HG03097 (cell line): ENCODE measurements at regions not wholly inside any gene's neighbourhood (a gene's known extent, or its start where the extent isn't known, plus 50 kb on each side); places are given as distances from the start of the nearest gene placed in this dataset.

Experiments
- ATAC-seq: cut with Tn5 transposase; IDR thresholded peaks from one replicate; pipeline ENCODE4 v1.9.1; 2021; ENCODE audit not compliant: unreplicated experiment, low FRiP score

GRCh38 chr4:35063031-35063570 is 1181.2 kb downstream of the ARAP2 start:
- ATAC-seq = no peak

- ATAC-seq = no peak
Observed at GRCh38 chr4:35066406-35066805, 1177.9 kb downstream of the ARAP2 start.

GRCh38 chr4:35080799-35081198 is 1163.5 kb downstream of the ARAP2 start:
- no peak for ATAC-seq

DNA sequence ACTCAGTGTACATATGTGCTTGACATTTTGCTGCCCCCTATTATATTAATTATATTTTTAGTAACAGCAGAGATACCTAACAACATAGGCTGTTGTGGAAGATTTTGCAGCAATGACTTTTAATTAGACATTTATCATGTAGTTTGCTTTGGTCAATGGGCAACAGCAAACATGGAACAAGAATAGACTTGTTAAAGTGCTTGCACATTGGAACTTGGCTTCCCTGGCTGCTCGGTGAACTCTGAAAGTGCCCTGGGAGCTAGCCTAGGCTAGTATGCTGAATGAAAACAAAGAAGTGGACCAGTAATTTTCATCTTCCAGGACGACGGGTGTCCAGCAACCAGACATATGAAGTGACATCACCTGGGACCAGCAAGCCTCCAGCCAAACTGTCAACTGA is 1157.1 kb downstream of the ARAP2 start:
- ATAC-seq = no peak

DNA sequence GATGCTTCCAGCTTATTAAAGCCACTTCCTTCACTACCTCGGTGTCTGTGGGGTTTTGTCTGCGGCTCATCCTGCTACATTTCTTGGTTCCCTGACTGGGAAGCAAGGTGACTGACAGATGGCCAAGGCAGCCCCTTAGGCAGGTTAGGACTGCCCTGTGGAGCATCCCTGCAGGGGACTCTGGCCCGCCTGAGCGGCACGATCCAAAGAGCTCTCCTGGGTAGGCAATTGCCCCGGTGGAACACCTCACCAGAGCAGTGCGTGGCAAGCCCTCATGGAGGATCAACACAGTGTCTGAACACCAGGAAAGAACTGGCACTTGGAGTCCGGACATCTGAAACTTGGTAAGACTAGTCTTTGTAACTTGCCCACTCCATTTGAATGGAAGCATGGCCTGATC is 1143.4 kb downstream of the ARAP2 start:
- ATAC-seq = no peak

GRCh38 chr4:35102066-35102465 is 1142.2 kb downstream of the ARAP2 start:
- ATAC-seq = no peak

GRCh38 chr4:35105486-35105885 is 1138.8 kb downstream of the ARAP2 start:
- no peak for ATAC-seq

GRCh38 chr4:35106091-35106734 is 1138.1 kb downstream of the ARAP2 start:
- ATAC-seq = no peak

- no peak for ATAC-seq
Observed at GRCh38 chr4:35124106-35124505, 1120.2 kb downstream of the ARAP2 start.

- ATAC-seq = no peak
Observed at GRCh38 chr4:35125995-35126712, 1118.2 kb downstream of the ARAP2 start.

GRCh38 chr4:35138449-35138848 is 1105.9 kb downstream of the ARAP2 start:
- ATAC-seq = no peak

DNA sequence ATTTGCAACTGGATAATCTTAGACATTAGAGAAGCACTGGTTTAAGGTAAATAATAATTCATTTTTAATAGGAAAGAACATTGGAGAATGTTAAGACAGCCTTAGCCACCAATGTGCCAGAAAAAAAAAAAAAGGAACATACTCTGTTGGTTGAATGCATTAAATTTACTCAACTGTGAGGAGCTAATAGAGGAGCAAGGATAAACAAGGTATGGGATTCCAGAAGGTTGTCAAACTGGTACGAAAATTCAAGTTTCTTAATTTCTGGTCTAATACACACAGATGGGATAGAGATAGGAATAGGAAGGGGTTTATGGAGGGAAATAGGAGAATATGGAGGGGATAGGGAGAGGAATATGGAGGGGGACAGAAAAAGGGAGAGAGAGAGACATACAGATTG is 1096.6 kb downstream of the ARAP2 start:
- ATAC-seq = no peak

GRCh38 chr4:35151816-35152572 is 1092.3 kb downstream of the ARAP2 start:
- no peak for ATAC-seq

DNA sequence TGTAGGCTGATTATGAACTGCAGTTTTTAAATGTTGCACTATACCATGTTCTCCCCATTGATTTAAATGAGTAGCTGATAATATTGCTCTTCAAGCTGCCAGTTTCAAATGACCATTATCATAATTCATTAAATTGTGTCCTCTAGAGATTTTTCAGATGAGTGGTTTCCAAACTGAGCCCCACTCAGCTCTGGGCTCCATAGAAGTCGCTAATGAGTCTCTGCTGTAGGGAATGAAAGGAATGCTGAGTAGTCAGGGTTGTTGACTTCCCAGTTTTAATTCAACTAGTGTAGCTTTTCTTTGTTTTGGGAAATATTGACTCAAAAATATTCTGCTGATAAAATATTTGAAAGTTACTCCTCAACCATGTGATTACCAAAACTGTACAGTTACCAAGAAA is 1081.1 kb downstream of the ARAP2 start:
- ATAC-seq = no peak

GRCh38 chr4:35164063-35164462 is 1080.3 kb downstream of the ARAP2 start:
- no peak for ATAC-seq

DNA sequence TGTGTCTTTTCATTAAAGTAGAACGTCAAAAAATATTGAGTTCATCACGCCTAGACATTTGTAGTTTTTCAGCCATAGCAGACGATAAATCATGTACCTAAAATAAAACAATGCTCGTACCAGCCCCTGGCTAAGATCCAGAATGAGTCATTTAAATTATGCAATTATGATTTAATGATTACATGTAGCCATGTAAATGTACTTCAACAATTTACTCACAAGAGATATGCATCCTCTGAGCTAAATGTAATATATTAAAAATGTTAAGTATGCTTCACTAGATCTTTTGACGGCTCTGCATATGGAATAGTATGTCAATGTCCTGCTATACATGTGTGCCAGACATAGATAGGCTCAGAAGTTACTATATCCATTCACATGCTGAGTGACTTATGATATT is 1077.8 kb downstream of the ARAP2 start:
- no peak for ATAC-seq

GRCh38 chr4:35167385-35167784 is 1076.9 kb downstream of the ARAP2 start:
- no peak for ATAC-seq

- no peak for ATAC-seq
Observed at GRCh38 chr4:35175487-35175886, 1068.8 kb downstream of the ARAP2 start.

- no peak for ATAC-seq
Observed at GRCh38 chr4:35175894-35176293, 1068.4 kb downstream of the ARAP2 start.

DNA sequence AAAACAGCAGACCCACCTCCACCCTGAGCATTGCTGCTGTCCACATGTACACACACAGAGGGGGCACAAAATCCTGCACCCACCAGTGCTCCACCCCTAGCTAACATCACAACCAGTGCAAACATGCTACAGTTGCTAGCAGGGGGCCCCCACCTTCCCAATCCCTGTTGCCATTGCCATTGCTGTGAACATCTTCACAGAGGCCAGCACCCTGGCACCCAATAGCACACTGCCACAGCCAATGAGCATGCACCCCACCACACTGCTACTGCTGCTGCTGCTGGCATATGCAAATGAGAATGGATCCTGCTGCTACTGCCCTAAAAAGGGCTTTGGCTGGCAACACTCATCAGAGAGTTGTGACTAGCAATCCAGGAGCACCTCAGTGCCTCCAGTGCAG is 1061.9 kb downstream of the ARAP2 start:
- ATAC-seq = no peak

DNA sequence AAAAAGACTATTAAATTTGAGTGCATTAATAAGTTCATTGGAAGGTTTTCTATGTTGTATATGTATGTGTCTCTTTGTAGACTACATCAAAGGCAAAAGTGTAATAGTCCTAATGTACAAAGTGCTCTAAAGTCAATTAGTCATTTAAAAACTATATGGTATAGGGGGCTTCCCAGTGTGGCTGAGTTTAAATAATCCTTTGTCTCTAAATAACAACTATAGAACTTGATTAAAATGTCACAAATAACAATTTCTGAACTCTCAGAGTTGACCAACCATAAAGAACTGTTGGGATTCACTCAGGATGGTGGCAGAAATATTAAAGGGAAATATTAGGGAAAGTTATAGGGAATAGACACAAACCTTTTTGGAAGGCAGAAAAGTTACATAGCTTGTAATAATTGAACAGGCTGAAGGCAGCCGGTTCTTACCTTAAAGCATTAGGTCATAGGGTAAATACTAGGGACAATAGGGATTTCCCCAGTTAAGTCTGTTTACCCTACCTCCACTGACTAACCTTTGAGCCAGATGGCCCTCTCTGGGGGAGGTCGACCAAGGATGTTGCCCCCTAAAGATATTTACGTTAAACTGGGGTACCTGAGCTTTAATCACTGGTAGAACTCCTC is 1054.2 kb downstream of the ARAP2 start:
- ATAC-seq = no peak
